Neural progenitor cell (in vitro differentiated cells): ENCODE measurements at regions not wholly inside any gene's neighbourhood (a gene's known extent, or its start where the extent isn't known, plus 50 kb on each side); places are given as distances from the start of the nearest gene placed in this dataset.

ENCODE experiments used
- DNase-seq: peaks from one replicate; pipeline ENCODE4 v3.0.0-alpha.2; 2016; ENCODE audit warnings: low spot score
- H2AFZ ChIP-seq: fragments of 200-600 bp; sonication (generic); replicated peaks from 2 replicates; pipeline ENCODE4 v1.6.1; 2016; ENCODE audit warnings: antibody characterized with exemption
- H3F3A ChIP-seq: fragments of 200-600 bp; sonication (generic); 2 replicates; pipeline ENCODE4 v1.6.1; 2016; ENCODE audit warnings: antibody characterized with exemption, low read depth
- H3K27ac ChIP-seq: fragments of 200-600 bp; sonication (generic); 2 replicates; pipeline ENCODE4 v1.5.1; 2016; ENCODE audit warnings: mild to moderate bottlenecking
- H3K27me3 ChIP-seq: fragments of 200-600 bp; sonication (generic); 2 replicates; pipeline ENCODE4 v1.6.1; 2016; ENCODE audit warnings: mild to moderate bottlenecking, moderate library complexity
- H3K36me3 ChIP-seq: fragments of 200-600 bp; sonication (generic); 2 replicates; pipeline ENCODE4 v1.5.1; 2016
- H3K4me1 ChIP-seq: fragments of 200-600 bp; sonication (generic); 2 replicates; pipeline ENCODE4 v1.6.1; 2016; ENCODE audit warnings: mixed run types
- H3K4me2 ChIP-seq: fragments of 200-600 bp; sonication (generic); 2 replicates; pipeline ENCODE4 v1.6.1; 2016
- H3K4me3 ChIP-seq: fragments of 200-600 bp; sonication (generic); 2 replicates; pipeline ENCODE4 v1.5.1; 2016
- H3K79me2 ChIP-seq: fragments of 200-600 bp; sonication (generic); 2 replicates; pipeline ENCODE4 v1.6.1; 2016; ENCODE audit warnings: low read depth
- H3K9ac ChIP-seq: fragments of 200-600 bp; sonication (generic); 2 replicates; pipeline ENCODE4 v1.6.1; 2016
- H3K9me3 ChIP-seq: fragments of 200-600 bp; sonication (generic); 2 replicates; pipeline ENCODE4 v1.5.1; 2016; ENCODE audit warnings: low read depth
- H4K20me1 ChIP-seq: fragments of 200-600 bp; sonication (generic); 2 replicates; pipeline ENCODE4 v1.6.1; 2016; ENCODE audit warnings: low read depth
- H3K27ac Mint-ChIP-seq: 3 replicates; pipeline ENCODE4 v1.8.0; 2021; ENCODE audit warnings: mixed read lengths
- H3K27me3 Mint-ChIP-seq: 2 replicates; pipeline ENCODE4 v1.8.0; 2022; ENCODE audit warnings: low read depth, mild to moderate bottlenecking, inconsistent platforms, moderate library complexity, mixed read lengths; ENCODE audit not compliant: insufficient read depth
- H3K36me3 Mint-ChIP-seq: 3 replicates; pipeline ENCODE4 v1.8.0; 2021; ENCODE audit warnings: mixed read lengths
- H3K4me1 Mint-ChIP-seq: 3 replicates; pipeline ENCODE4 v1.8.0; 2021; ENCODE audit warnings: mixed read lengths
- H3K4me3 Mint-ChIP-seq: 3 replicates; pipeline ENCODE4 v1.8.0; 2021; ENCODE audit warnings: mild to moderate bottlenecking, moderate library complexity, mixed read lengths
- H3K9me3 Mint-ChIP-seq: 3 replicates; pipeline ENCODE4 v1.8.0; 2020; ENCODE audit warnings: mixed read lengths
- EZH2 ChIP-seq: fragments of 200-600 bp; sonication (generic); IDR thresholded peaks from 2 replicates; pipeline ENCODE4 v1.6.1; 2017; ENCODE audit warnings: antibody characterized with exemption, mild to moderate bottlenecking, moderate library complexity
- EZH2phosphoT487 ChIP-seq: fragments of 200-600 bp; sonication (generic); IDR thresholded peaks from 2 replicates; pipeline ENCODE4 v1.6.1; 2017; ENCODE audit warnings: antibody characterized with exemption
- TF ChIP-seq, protein P1 (sequence below): fragments of 200-600 bp; sonication (generic); IDR thresholded peaks from 2 replicates; pipeline ENCODE4 v1.5.1; 2017; ENCODE audit warnings: antibody characterized with exemption, mild to moderate bottlenecking

- Histone ChIP-seq H3K79me2 (no peaks in the 10 kb centered on the region), H2AFZ (no peak overlapping the region), H3K27ac (no peak overlapping the region), H3K36me3 (no peaks in the 10 kb centered on the region), H3K9ac (no peak overlapping the region), H3F3A (no peaks in the 10 kb centered on the region), H4K20me1 (no peaks in the 10 kb centered on the region), H3K4me1 (no peaks in the 10 kb centered on the region), H3K9me3 (no peaks in the 10 kb centered on the region), H3K4me2 (no peak overlapping the region), H3K27me3 (no peaks in the 10 kb centered on the region), H3K4me3 (no peak overlapping the region)
- H3K27ac Mint-ChIP-seq = no peak overlapping the region
- DNase-seq = no peak
- TF ChIP-seq, protein P1, sequence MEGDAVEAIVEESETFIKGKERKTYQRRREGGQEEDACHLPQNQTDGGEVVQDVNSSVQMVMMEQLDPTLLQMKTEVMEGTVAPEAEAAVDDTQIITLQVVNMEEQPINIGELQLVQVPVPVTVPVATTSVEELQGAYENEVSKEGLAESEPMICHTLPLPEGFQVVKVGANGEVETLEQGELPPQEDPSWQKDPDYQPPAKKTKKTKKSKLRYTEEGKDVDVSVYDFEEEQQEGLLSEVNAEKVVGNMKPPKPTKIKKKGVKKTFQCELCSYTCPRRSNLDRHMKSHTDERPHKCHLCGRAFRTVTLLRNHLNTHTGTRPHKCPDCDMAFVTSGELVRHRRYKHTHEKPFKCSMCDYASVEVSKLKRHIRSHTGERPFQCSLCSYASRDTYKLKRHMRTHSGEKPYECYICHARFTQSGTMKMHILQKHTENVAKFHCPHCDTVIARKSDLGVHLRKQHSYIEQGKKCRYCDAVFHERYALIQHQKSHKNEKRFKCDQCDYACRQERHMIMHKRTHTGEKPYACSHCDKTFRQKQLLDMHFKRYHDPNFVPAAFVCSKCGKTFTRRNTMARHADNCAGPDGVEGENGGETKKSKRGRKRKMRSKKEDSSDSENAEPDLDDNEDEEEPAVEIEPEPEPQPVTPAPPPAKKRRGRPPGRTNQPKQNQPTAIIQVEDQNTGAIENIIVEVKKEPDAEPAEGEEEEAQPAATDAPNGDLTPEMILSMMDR = no peak
- no peak for TF ChIP-seq EZH2
- no peak for TF ChIP-seq EZH2phosphoT487
- H3K36me3 Mint-ChIP-seq = no peaks in the 10 kb centered on the region
- no peaks in the 10 kb centered on the region for H3K4me1 Mint-ChIP-seq
- H3K9me3 Mint-ChIP-seq = peaks cover 3% of the 10 kb centered on the region
- no peak overlapping the region for H3K4me3 Mint-ChIP-seq
- peaks cover 2% of the 10 kb centered on the region for H3K27me3 Mint-ChIP-seq
Measured at GRCh38 chr2:190827720-190828119, 52.9 kb upstream of the GLS start.

DNA sequence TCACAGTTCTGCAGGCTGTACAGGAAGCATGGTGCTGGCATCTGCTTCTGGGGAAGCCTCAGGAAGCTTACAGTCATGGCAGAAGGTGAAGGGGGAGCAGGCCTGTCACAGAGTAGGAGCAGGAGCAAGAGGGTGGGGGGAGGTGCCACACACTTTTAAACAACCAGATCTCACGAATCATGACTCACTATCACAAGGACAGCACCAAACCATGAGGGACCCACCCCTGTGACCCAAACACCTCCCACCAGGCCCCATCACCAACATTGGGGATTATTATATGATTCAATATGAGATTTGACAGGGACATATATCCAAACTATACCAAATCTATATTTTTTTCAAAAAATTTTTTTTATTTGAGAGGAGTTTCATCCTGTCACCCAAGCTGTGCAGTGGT is 51.0 kb upstream of the GLS start:
- no peak overlapping the region for H3K4me2 ChIP-seq
- no peak overlapping the region for H3K27ac Mint-ChIP-seq
- H3K79me2 ChIP-seq = no peaks in the 10 kb centered on the region
- no peaks in the 10 kb centered on the region for H4K20me1 ChIP-seq
- no peak for DNase-seq
- no peak overlapping the region for H3K9ac ChIP-seq
- TF ChIP-seq EZH2phosphoT487 = no peak
- TF ChIP-seq, protein P1 = no peak
- H3F3A ChIP-seq = no peaks in the 10 kb centered on the region
- no peak overlapping the region for H2AFZ ChIP-seq
- H3K27me3 ChIP-seq = no peaks in the 10 kb centered on the region
- H3K4me3 Mint-ChIP-seq = no peak overlapping the region
- H3K4me1 ChIP-seq = no peaks in the 10 kb centered on the region
- H3K4me1 Mint-ChIP-seq = no peaks in the 10 kb centered on the region
- H3K36me3 ChIP-seq = no peaks in the 10 kb centered on the region
- H3K27me3 Mint-ChIP-seq = peaks cover 2% of the 10 kb centered on the region
- no peak overlapping the region for H3K4me3 ChIP-seq
- no peak overlapping the region for H3K27ac ChIP-seq
- no peaks in the 10 kb centered on the region for H3K36me3 Mint-ChIP-seq
- no peaks in the 10 kb centered on the region for H3K9me3 Mint-ChIP-seq
- H3K9me3 ChIP-seq = no peaks in the 10 kb centered on the region
